Psoas muscle (tissue), 7 donors: ENCODE measurements at regions not wholly inside any gene's neighbourhood (a gene's known extent, or its start where the extent isn't known, plus 50 kb on each side); places are given as distances from the start of the nearest gene placed in this dataset.

Experiments
- ATAC-seq, 4 donors: fragments of 200-7000 bp; cut with Tn5 transposase; one replicate each; pipeline ENCODE4 v1.9.1; 2020; ENCODE audit warnings: moderate library complexity in 3 of 4, mild to moderate bottlenecking in 2 of 4
- DNase-seq, 2 donors: peaks; one replicate each; pipeline ENCODE4 v3.0.0-alpha.2; 2020
- H3K27ac ChIP-seq: fragments of 200-600 bp; one replicate; pipeline ENCODE4 v1.8.0; 2022
- H3K27me3 ChIP-seq, 3 donors: fragments of 200-600 bp in 1 of 3; one replicate each; pipeline versions ENCODE4 v1.6.1 to v1.8.0; 2013 to 2022; ENCODE audit warnings: low read length in 2 of 3, mild to moderate bottlenecking in 2 of 3, moderate library complexity in 1 of 3; ENCODE audit not compliant: insufficient read depth in 3 of 3
- H3K36me3 ChIP-seq, 2 donors: fragments of 200-600 bp in 1 of 2; one replicate each; pipeline versions ENCODE4 v1.6.1 to v1.8.0; 2013 to 2022; ENCODE audit warnings: low read depth in 1 of 2, mild to moderate bottlenecking in 1 of 2, moderate library complexity in 1 of 2; ENCODE audit not compliant: insufficient read depth in 1 of 2
- H3K4me1 ChIP-seq: fragments of 200-600 bp; one replicate; pipeline ENCODE4 v1.8.0; 2022
- H3K4me3 ChIP-seq: fragments of 200-600 bp; one replicate; pipeline ENCODE4 v1.8.0; 2022; ENCODE audit warnings: mild to moderate bottlenecking
- H3K9me3 ChIP-seq: fragments of 200-600 bp; one replicate; pipeline ENCODE4 v1.8.0; 2022
- WGBS, 3 donors: extraction: QIAGEN DNeasy Blood & Tissue Kit; methylation state at CpG; one replicate each; pipeline versions ENCODE4 v1.1.6 to v1.1.7; 2013; 5-methylcytosine and 5-hydroxymethylcytosine counted together
- intact Hi-C, 2 donors: fragments of 100-400 bp; cut with DNase I; formaldehyde crosslinking; loops; one replicate each; pipeline versions ENCODE4 v1.11.0 to v1.14.2; 2022
- TF ChIP-seq, protein P1 (sequence below): fragments of 200-600 bp; IDR thresholded peaks from one replicate; pipeline ENCODE4 v1.8.0; 2022; ENCODE audit warnings: antibody characterized with exemption
- donor health status: healthy with polysubstance abuse.
- donor health status: DM: no; HTN: no; CAD: no; lungs with moderate emphysema.
- donor health status: Bipolar disorder and iron deficiency.
- donor health status: healthy.
- donor health status: DM: yes; HTN: yes; CAD: no.
- donor health status: DM: no; HTN: no; CAD: no.
- donor health status: DM: yes; HTN: yes; CAD: no.

DNA sequence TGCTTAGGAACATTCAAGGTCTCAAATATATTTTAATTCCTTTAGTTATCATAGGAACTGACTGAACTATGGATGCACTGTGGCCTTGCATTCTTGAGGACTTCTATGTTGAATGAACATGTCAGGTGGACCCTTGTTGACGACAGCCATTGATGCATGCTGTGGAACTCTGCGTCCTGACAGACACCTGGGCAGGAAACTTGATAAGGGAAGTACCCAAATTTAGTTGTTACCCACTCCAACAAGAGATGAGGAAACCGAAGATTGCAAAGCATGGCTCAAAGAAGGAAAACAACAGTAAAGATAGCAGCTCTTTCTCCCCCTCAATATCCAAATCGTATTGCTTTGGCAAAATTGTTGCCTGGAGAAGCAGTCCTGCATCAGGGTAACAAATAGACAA, 540.0 kb upstream of the NR3C2 start:
- ATAC-seq (no peak), DNase-seq (no peak)
- TF ChIP-seq, protein P1, sequence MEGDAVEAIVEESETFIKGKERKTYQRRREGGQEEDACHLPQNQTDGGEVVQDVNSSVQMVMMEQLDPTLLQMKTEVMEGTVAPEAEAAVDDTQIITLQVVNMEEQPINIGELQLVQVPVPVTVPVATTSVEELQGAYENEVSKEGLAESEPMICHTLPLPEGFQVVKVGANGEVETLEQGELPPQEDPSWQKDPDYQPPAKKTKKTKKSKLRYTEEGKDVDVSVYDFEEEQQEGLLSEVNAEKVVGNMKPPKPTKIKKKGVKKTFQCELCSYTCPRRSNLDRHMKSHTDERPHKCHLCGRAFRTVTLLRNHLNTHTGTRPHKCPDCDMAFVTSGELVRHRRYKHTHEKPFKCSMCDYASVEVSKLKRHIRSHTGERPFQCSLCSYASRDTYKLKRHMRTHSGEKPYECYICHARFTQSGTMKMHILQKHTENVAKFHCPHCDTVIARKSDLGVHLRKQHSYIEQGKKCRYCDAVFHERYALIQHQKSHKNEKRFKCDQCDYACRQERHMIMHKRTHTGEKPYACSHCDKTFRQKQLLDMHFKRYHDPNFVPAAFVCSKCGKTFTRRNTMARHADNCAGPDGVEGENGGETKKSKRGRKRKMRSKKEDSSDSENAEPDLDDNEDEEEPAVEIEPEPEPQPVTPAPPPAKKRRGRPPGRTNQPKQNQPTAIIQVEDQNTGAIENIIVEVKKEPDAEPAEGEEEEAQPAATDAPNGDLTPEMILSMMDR, result no peak
- Histone ChIP-seq H3K4me1 (no peaks in the 10 kb centered on the region), H3K9me3 (no peaks in the 10 kb centered on the region), H3K4me3 (no peak overlapping the region), H3K27ac (no peak overlapping the region), H3K27me3 (no peaks in the 10 kb centered on the region), H3K36me3 (no peaks in the 10 kb centered on the region)
- intact Hi-C loops, result no loop called here
- WGBS, 3 donors, result 63 to 73% (median 69%) methylated on average over 4 of the region's 4 CpGs

DNA sequence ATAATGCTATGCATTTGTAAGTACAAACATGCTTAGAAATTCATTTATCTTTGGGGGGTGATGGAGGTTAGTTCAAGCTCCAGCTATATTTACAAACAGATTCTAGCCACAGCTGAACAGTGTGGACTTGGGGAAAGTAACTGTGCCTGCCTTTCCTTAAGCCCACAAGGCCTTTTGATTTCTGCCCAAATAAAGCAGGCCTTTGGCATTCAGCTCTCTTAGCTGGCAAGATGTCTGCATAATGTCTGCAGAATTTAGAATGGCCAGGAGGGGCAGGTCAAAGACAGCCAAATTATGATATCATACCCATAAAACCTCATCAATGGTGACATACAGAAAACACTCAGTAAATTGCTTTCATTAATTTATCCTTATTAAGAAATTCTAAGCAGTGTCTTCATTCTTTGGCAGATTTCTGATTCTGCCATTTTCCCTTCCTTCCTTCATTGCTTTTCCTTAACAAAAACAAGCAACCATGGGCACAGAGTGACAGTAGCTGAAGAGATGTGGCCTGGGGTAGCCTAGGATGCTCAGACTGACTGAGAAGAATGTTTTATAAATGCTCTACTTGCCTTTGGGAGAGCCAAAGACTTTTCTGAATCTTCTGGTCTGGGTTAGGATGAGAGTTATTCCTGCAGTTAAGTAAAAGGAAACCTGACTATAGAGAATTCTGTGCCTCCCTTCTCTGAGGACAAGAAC, 538.7 kb upstream of the NR3C2 start:
- Histone ChIP-seq H3K36me3 (no peaks in the 10 kb centered on the region), H3K4me3 (no peak overlapping the region), H3K4me1 (no peaks in the 10 kb centered on the region), H3K9me3 (no peaks in the 10 kb centered on the region), H3K27ac (no peak overlapping the region), H3K27me3 (no peaks in the 10 kb centered on the region)
- intact Hi-C loops, result no loop called here
- no peak for ATAC-seq
- TF ChIP-seq, protein P1, result no peak
- DNase-seq, result no peak

DNA sequence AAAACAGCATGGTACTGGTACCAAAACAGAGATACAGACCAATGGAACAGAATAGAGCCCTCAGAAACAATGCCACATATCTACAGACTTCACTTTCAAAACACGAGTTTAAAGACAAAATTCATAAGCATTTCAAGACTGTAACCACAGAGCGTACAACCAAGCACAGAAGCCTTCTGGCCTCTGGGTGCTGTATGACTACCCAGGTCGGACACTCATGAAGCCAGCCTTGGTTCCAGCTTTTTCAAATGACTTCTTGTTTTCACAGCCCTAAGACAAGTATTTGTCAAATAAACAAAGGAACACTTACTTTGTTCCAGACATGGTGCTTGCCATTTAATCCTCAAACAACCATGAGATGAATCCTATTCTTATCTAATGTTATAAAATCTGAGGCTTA, 536.1 kb upstream of the NR3C2 start:
- H3K27me3 ChIP-seq, result no peaks in the 10 kb centered on the region
- intact Hi-C loops, result no loop called here
- H3K4me3 ChIP-seq, result no peak overlapping the region
- no peak for DNase-seq
- H3K9me3 ChIP-seq, result no peaks in the 10 kb centered on the region
- no peak overlapping the region for H3K27ac ChIP-seq
- ATAC-seq, result no peak
- H3K36me3 ChIP-seq, result no peaks in the 10 kb centered on the region
- WGBS, 3 donors, result 96 to 98% (median 96%) methylated on average over 3 of the region's 3 CpGs
- TF ChIP-seq, protein P1, result no peak
- H3K4me1 ChIP-seq, result no peaks in the 10 kb centered on the region

DNA sequence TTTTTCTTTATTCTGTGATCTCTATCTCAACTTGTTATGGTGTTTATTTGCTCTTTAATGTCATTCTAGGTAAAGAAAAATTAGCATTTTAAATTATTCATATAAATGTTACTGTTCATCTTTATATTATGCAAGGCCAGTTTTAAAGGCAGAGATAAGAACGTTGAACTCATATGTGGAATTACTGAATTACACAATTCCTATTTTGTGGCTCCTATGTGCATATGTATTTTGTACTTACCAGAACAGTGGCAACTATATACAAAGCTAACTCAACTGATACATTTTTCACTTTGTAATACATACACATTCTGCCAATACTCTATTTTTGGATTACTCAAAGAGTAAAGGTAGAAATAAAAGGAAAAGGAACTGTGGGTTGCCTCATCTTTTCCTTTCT, 533.2 kb upstream of the NR3C2 start:
- H3K9me3 ChIP-seq, result no peaks in the 10 kb centered on the region
- whole genome bisulfite sequencing, 3 donors, result 83 to 93% (median 86%) methylated on average over 1 of the region's 1 CpG
- no peaks in the 10 kb centered on the region for H3K27me3 ChIP-seq
- H3K4me3 ChIP-seq, result no peak overlapping the region
- intact Hi-C loops, result no loop called here
- H3K27ac ChIP-seq, result no peak overlapping the region
- TF ChIP-seq, protein P1, result no peak
- no peak for ATAC-seq
- H3K4me1 ChIP-seq, result no peaks in the 10 kb centered on the region
- H3K36me3 ChIP-seq, result no peaks in the 10 kb centered on the region
- DNase-seq, result no peak

DNA sequence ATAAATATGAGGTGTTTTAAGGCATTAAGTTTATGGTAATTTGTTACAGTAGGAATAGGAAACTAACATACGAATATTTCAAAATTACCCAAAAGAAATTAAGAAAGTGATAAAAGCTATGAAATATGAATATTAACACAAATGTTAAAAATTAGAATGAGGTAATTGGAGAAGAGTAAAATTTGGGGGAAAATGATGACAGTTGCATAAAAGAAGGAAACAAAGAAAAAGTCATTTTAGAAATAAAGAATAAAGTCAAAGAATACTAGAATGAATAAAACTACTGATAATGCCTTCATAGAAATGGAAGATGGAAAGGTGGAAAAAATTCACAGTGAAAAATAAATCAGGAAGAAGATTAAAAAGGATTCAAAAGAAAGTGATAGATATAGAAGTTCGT, 522.9 kb upstream of the NR3C2 start:
- intact Hi-C loops, result no loop called here
- Histone ChIP-seq H3K27ac (no peak overlapping the region), H3K4me1 (no peaks in the 10 kb centered on the region), H3K27me3 (peaks cover 0 to 3% (median 0%) of the 10 kb centered on the region in 3 donors), H3K9me3 (no peaks in the 10 kb centered on the region), H3K36me3 (no peaks in the 10 kb centered on the region), H3K4me3 (no peak overlapping the region)
- WGBS, 3 donors, result 87 to 96% (median 92%) methylated on average over 2 of the region's 2 CpGs
- ATAC-seq, result no peak
- DNase-seq, result no peak
- TF ChIP-seq, protein P1, result no peak
